HCT116 (cell line): ENCODE measurements at regions not wholly inside any gene's neighbourhood (a gene's known extent, or its start where the extent isn't known, plus 50 kb on each side); places are given as distances from the start of the nearest gene placed in this dataset.

Source experiments
- CTCF ChIP-seq, 3 experiments: fragments of 200-600 bp in 1 of 3; sonication (generic) in 1 of 3; IDR thresholded peaks in 2 of 3; conservative IDR thresholded peaks in 1 of 3; 2 replicates each; pipeline ENCODE4 v1.5.1; 2012 to 2017; ENCODE audit warnings: low read depth in 2 of 3, low read length in 2 of 3, antibody characterized with exemption in 1 of 3, borderline replicate concordance in 1 of 3, control low read depth in 1 of 3, mild to moderate bottlenecking in 1 of 3, mixed read lengths in 1 of 3, mixed run types in 1 of 3, moderate library complexity in 1 of 3; ENCODE audit not compliant: insufficient read depth in 1 of 3
- ELF1 ChIP-seq: IDR thresholded peaks from 2 replicates; pipeline ENCODE4 v1.6.1; 2012; ENCODE audit warnings: low read depth, borderline replicate concordance
- EZH2 ChIP-seq: fragments of 200-600 bp; sonication (generic); IDR thresholded peaks from 2 replicates; pipeline ENCODE4 v1.6.1; 2017; ENCODE audit warnings: antibody characterized with exemption, mixed run types
- POLR2A ChIP-seq: IDR thresholded peaks from 2 replicates; pipeline ENCODE4 v1.7.0; 2011; ENCODE audit warnings: borderline replicate concordance; ENCODE audit not compliant: insufficient read depth, insufficient read length; ENCODE audit errors: extremely low read depth
- POLR2AphosphoS5 ChIP-seq: IDR thresholded peaks from 2 replicates; pipeline ENCODE4 v1.6.1; 2011; ENCODE audit warnings: mild to moderate bottlenecking, low read depth, low read length, moderate library complexity
- YY1 ChIP-seq: IDR thresholded peaks from 2 replicates; pipeline ENCODE4 v1.6.1; 2011; ENCODE audit warnings: low read length, low read depth, moderate library complexity, mild to moderate bottlenecking; ENCODE audit not compliant: insufficient replicate concordance; ENCODE audit errors: extremely low read depth
- ZBTB33 ChIP-seq: IDR thresholded peaks from 2 replicates; pipeline ENCODE4 v1.6.1; 2011; ENCODE audit warnings: mild to moderate bottlenecking, low read length, moderate library complexity; ENCODE audit not compliant: insufficient replicate concordance; ENCODE audit errors: extremely low read depth
- ZNF274 ChIP-seq: fragments of 200-500 bp; sonication (Bioruptor generic); IDR thresholded peaks from 2 replicates; pipeline ENCODE4 v1.6.1; 2014; ENCODE audit warnings: mild to moderate bottlenecking, low read depth, low read length, inconsistent platforms

GRCh38 chr18:68263481-68263880, 451.4 kb downstream of the TMX3 start:
- TF ChIP-seq POLR2A (no peak), ZNF274 (no peak), YY1 (no peak), CTCF (IDR thresholded peaks at IDR 0.05 in 2 of 3, conservative IDR thresholded peaks at IDR 0.05 in 1 of 3; ENCODE audit: borderline replicate concordance in 1 of 3, insufficient read depth in 1 of 3, low read depth in 2 of 3, low read length in 2 of 3) (no peak), EZH2 (no peak), ZBTB33 (no peak), ELF1 (no peak), POLR2AphosphoS5 (no peak)
